ENCODE measurements at regions not wholly inside any gene's neighbourhood (a gene's known extent, or its start where the extent isn't known, plus 50 kb on each side); places are given as distances from the start of the nearest gene placed in this dataset.
A peak's percentile ranks its signal among the peaks of the same experiment; 100 is the strongest.

DNA sequence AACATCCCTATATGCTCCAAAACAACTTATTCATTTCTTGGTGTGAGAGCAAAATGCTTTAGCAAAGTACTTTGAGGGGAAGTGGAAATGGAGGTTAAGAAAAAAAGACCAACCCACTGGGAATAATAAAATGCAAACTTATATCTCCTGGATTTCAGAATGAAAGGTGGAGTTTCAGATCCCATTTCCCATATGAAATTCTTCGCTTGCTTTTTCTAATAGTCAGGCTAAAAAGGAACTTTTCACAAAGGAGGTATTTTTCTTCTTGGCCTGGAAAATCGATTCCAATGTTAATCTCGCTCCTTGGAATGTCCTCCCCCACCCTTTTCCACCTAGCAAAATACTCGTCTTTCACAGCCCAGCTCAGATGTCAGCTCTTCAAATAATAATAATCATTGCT is 360.9 kb downstream of the LPIN1 start:
- Mint-ChIP-seq H3K4me1 (peaks cover 3% of the 10 kb centered on the region), H3K36me3 (no peaks in the 10 kb centered on the region), H3K9me3 (no peaks in the 10 kb centered on the region), H3K4me3 (no peak overlapping the region), H3K27me3 (ENCODE audit: insufficient read depth, low read depth) (no peaks in the 10 kb centered on the region), H3K27ac (no peak overlapping the region)
- Histone ChIP-seq H3K79me2 (ENCODE audit: low read depth) (no peaks in the 10 kb centered on the region), H3K27me3 (no peaks in the 10 kb centered on the region), H3K4me2 (no peak overlapping the region), H3K4me3 (no peak overlapping the region), H3K9ac (no peak overlapping the region), H4K20me1 (ENCODE audit: low read depth) (no peaks in the 10 kb centered on the region), H2AFZ (replicated peaks) (no peak overlapping the region), H3K36me3 (no peaks in the 10 kb centered on the region), H3K9me3 (ENCODE audit: low read depth) (no peaks in the 10 kb centered on the region), H3F3A (ENCODE audit: low read depth) (no peaks in the 10 kb centered on the region), H3K4me1 (peaks cover 6% of the 10 kb centered on the region), H3K27ac (no peak overlapping the region)
- no peak for DNase-seq (ENCODE audit: low spot score)
- no peak for TF ChIP-seq EZH2 (IDR thresholded peaks at IDR 0.05)
- TF ChIP-seq, protein P1, sequence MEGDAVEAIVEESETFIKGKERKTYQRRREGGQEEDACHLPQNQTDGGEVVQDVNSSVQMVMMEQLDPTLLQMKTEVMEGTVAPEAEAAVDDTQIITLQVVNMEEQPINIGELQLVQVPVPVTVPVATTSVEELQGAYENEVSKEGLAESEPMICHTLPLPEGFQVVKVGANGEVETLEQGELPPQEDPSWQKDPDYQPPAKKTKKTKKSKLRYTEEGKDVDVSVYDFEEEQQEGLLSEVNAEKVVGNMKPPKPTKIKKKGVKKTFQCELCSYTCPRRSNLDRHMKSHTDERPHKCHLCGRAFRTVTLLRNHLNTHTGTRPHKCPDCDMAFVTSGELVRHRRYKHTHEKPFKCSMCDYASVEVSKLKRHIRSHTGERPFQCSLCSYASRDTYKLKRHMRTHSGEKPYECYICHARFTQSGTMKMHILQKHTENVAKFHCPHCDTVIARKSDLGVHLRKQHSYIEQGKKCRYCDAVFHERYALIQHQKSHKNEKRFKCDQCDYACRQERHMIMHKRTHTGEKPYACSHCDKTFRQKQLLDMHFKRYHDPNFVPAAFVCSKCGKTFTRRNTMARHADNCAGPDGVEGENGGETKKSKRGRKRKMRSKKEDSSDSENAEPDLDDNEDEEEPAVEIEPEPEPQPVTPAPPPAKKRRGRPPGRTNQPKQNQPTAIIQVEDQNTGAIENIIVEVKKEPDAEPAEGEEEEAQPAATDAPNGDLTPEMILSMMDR (IDR thresholded peaks at IDR 0.05) = no peak
- TF ChIP-seq EZH2phosphoT487 (IDR thresholded peaks at IDR 0.05) = no peak

GRCh38 chr2:12107939-12108338 is 361.5 kb downstream of the LPIN1 start:
- H3K4me2 ChIP-seq = no peak overlapping the region
- H3K27ac ChIP-seq = no peak overlapping the region
- H3K27me3 ChIP-seq = no peaks in the 10 kb centered on the region
- H3K9ac ChIP-seq = no peak overlapping the region
- no peaks in the 10 kb centered on the region for H3K27me3 Mint-ChIP-seq (ENCODE audit: insufficient read depth, low read depth)
- DNase-seq (ENCODE audit: low spot score) = no peak
- H3K4me1 ChIP-seq = peaks cover 6% of the 10 kb centered on the region
- H3K4me1 Mint-ChIP-seq = peaks cover 3% of the 10 kb centered on the region
- no peak overlapping the region for H3K27ac Mint-ChIP-seq
- H3K9me3 Mint-ChIP-seq = no peaks in the 10 kb centered on the region
- H4K20me1 ChIP-seq (ENCODE audit: low read depth) = no peaks in the 10 kb centered on the region
- no peak overlapping the region for H2AFZ ChIP-seq (replicated peaks)
- TF ChIP-seq EZH2 (IDR thresholded peaks at IDR 0.05) (no peak), EZH2phosphoT487 (IDR thresholded peaks at IDR 0.05) (no peak)
- TF ChIP-seq, protein P1 (IDR thresholded peaks at IDR 0.05) = no peak
- no peak overlapping the region for H3K4me3 ChIP-seq
- H3K36me3 Mint-ChIP-seq = no peaks in the 10 kb centered on the region
- no peaks in the 10 kb centered on the region for H3K36me3 ChIP-seq
- H3K79me2 ChIP-seq (ENCODE audit: low read depth) = no peaks in the 10 kb centered on the region
- no peaks in the 10 kb centered on the region for H3F3A ChIP-seq (ENCODE audit: low read depth)
- H3K4me3 Mint-ChIP-seq = no peak overlapping the region
- H3K9me3 ChIP-seq (ENCODE audit: low read depth) = no peaks in the 10 kb centered on the region

DNA sequence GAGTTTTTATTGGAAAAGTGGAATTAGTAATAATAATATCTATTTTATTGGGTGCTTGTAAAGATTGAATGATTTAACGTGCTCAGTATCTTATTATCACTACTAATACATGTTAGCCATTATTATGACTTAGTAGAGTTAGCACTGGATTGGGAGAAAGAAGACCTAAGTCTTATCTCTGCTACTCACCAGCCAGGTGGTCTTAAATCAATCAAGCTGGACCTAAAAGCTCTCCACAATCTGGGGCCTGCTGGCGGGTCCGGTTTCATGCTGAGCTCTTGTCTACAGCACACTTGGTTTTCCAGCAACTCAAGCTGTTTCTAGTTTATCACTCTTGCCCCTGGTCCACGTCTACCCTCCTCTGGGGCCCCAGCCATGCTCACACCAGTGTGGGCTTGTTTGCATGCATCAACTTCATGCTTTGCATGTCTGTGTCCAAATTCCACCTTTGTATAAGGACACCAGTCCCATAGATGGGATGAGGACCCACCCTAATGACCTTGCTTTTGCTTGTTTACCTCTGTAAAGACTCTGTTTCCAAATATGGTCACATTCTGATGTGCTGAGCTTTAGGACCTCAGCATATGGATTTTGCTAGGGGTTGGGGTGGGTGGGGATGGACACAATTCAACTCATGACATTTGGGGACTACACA is 363.1 kb downstream of the LPIN1 start:
- Histone ChIP-seq H3K4me1 (peaks cover 6% of the 10 kb centered on the region), H3K79me2 (ENCODE audit: low read depth) (no peaks in the 10 kb centered on the region), H3K9ac (no peak overlapping the region), H3K9me3 (ENCODE audit: low read depth) (no peaks in the 10 kb centered on the region), H3K4me2 (no peak overlapping the region), H3K4me3 (no peak overlapping the region), H2AFZ (replicated peaks) (no peak overlapping the region), H4K20me1 (ENCODE audit: low read depth) (no peaks in the 10 kb centered on the region), H3F3A (ENCODE audit: low read depth) (no peaks in the 10 kb centered on the region), H3K36me3 (no peaks in the 10 kb centered on the region), H3K27me3 (no peaks in the 10 kb centered on the region), H3K27ac (no peak overlapping the region)
- Mint-ChIP-seq H3K9me3 (no peaks in the 10 kb centered on the region), H3K27ac (peak overlapping the region; percentile 53), H3K4me3 (no peak overlapping the region), H3K27me3 (ENCODE audit: insufficient read depth, low read depth) (no peaks in the 10 kb centered on the region), H3K36me3 (no peaks in the 10 kb centered on the region), H3K4me1 (peaks cover 3% of the 10 kb centered on the region)
- TF ChIP-seq EZH2phosphoT487 (IDR thresholded peaks at IDR 0.05) = no peak
- no peak for TF ChIP-seq EZH2 (IDR thresholded peaks at IDR 0.05)
- TF ChIP-seq, protein P1 (IDR thresholded peaks at IDR 0.05) = no peak
- DNase-seq (ENCODE audit: low spot score) = peak; percentile 13
